Testis (tissue), 2 donors: ENCODE measurements at regions not wholly inside any gene's neighbourhood (a gene's known extent, or its start where the extent isn't known, plus 50 kb on each side); places are given as distances from the start of the nearest gene placed in this dataset.

ENCODE experiments used
- POLR2A ChIP-seq: fragments of 450-650 bp; IDR thresholded peaks from one replicate; pipeline ENCODE4 v1.6.1; 2017; ENCODE audit warnings: antibody characterized with exemption, mild to moderate bottlenecking, moderate library complexity
- TF ChIP-seq, protein P1 (sequence below), 3 experiments: fragments of 450-650 bp in 2 of 3; fragments of 200-600 bp in 1 of 3; sonication (generic) in 1 of 3; IDR thresholded peaks; one replicate each; pipeline ENCODE4 v1.5.1; 2016 to 2019; ENCODE audit warnings: antibody characterized with exemption in 3 of 3, mild to moderate bottlenecking in 2 of 3, moderate library complexity in 1 of 3

DNA sequence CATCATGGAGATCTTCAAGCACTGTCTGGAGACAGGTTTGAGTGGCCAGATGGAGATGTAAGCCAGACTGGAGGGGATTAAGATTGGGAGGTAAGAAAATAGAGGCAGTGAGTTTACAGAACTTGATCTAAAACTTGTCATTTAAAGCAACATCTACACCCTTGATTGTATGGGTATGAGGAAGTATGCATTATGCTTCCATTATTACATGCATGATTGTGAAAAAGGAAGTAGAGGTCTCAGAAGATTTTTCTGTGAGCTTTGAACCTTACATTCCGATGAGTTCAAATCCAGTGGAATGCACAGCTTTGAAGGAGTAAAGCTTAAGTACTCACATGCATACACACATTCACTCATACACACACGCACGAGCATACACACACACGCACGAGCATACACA, 550.8 kb downstream of the MED13L start:
- TF ChIP-seq POLR2A = no peak
- TF ChIP-seq, protein P1, sequence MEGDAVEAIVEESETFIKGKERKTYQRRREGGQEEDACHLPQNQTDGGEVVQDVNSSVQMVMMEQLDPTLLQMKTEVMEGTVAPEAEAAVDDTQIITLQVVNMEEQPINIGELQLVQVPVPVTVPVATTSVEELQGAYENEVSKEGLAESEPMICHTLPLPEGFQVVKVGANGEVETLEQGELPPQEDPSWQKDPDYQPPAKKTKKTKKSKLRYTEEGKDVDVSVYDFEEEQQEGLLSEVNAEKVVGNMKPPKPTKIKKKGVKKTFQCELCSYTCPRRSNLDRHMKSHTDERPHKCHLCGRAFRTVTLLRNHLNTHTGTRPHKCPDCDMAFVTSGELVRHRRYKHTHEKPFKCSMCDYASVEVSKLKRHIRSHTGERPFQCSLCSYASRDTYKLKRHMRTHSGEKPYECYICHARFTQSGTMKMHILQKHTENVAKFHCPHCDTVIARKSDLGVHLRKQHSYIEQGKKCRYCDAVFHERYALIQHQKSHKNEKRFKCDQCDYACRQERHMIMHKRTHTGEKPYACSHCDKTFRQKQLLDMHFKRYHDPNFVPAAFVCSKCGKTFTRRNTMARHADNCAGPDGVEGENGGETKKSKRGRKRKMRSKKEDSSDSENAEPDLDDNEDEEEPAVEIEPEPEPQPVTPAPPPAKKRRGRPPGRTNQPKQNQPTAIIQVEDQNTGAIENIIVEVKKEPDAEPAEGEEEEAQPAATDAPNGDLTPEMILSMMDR (IDR thresholded peaks at IDR 0.05) = no peak
